ENCODE measurements at regions not wholly inside any gene's neighbourhood (a gene's known extent, or its start where the extent isn't known, plus 50 kb on each side); places are given as distances from the start of the nearest gene placed in this dataset.

- no peak for TF ChIP-seq CTCF (IDR thresholded peaks at IDR 0.05)
- Histone ChIP-seq H3K36me3 (ENCODE audit: low read depth) (no peaks in the 10 kb centered on the region), H3K9me3 (no peaks in the 10 kb centered on the region), H3K4me3 (no peak overlapping the region), H3K4me1 (ENCODE audit: low read depth) (no peaks in the 10 kb centered on the region)
- no peak for ATAC-seq
- no peak for DNase-seq
- intact Hi-C loops (cut with DNase I, micrococcal nuclease), result no loop called here
Measured at GRCh38 chrX:139044680-139045079, 333.2 kb upstream of the FGF13 start.

- no peak for DNase-seq
- TF ChIP-seq CTCF (IDR thresholded peaks at IDR 0.05), result no peak
- H3K4me1 ChIP-seq (ENCODE audit: low read depth), result no peaks in the 10 kb centered on the region
- intact Hi-C loops (cut with DNase I, micrococcal nuclease), result no loop called here
- ATAC-seq, result no peak
- H3K9me3 ChIP-seq, result no peaks in the 10 kb centered on the region
- H3K4me3 ChIP-seq, result no peak overlapping the region
- no peaks in the 10 kb centered on the region for H3K36me3 ChIP-seq (ENCODE audit: low read depth)
Measured at GRCh38 chrX:139039041-139039440, 327.5 kb upstream of the FGF13 start.

- ATAC-seq (no peak), DNase-seq (no peak)
- Histone ChIP-seq H3K36me3 (ENCODE audit: low read depth) (no peaks in the 10 kb centered on the region), H3K9me3 (no peaks in the 10 kb centered on the region), H3K4me1 (ENCODE audit: low read depth) (no peaks in the 10 kb centered on the region), H3K4me3 (no peak overlapping the region)
- no peak for TF ChIP-seq CTCF (IDR thresholded peaks at IDR 0.05)
- intact Hi-C loops (cut with DNase I, micrococcal nuclease), result no loop called here
Measured at GRCh38 chrX:139026811-139027210, 315.3 kb upstream of the FGF13 start.

- TF ChIP-seq CTCF (IDR thresholded peaks at IDR 0.05), result no peak
- Histone ChIP-seq H3K36me3 (ENCODE audit: low read depth) (no peaks in the 10 kb centered on the region), H3K9me3 (no peaks in the 10 kb centered on the region), H3K4me3 (no peak overlapping the region), H3K4me1 (ENCODE audit: low read depth) (no peaks in the 10 kb centered on the region)
- intact Hi-C loops (cut with DNase I, micrococcal nuclease), result no loop called here
- ATAC-seq (no peak), DNase-seq (no peak)
Measured at GRCh38 chrX:139026406-139026805, 314.9 kb upstream of the FGF13 start.

- TF ChIP-seq CTCF (IDR thresholded peaks at IDR 0.05), result no peak
- no peak for DNase-seq
- no peak overlapping the region for H3K4me3 ChIP-seq
- H3K4me1 ChIP-seq (ENCODE audit: low read depth), result no peaks in the 10 kb centered on the region
- H3K9me3 ChIP-seq, result no peaks in the 10 kb centered on the region
- intact Hi-C loops (cut with DNase I, micrococcal nuclease), result no loop called here
- H3K36me3 ChIP-seq (ENCODE audit: low read depth), result no peaks in the 10 kb centered on the region
- no peak for ATAC-seq
Measured at GRCh38 chrX:139025816-139026215, 314.3 kb upstream of the FGF13 start.

- no peaks in the 10 kb centered on the region for H3K4me1 ChIP-seq (ENCODE audit: low read depth)
- intact Hi-C loops (cut with DNase I, micrococcal nuclease), result no loop called here
- H3K4me3 ChIP-seq, result no peak overlapping the region
- DNase-seq, result no peak
- no peaks in the 10 kb centered on the region for H3K9me3 ChIP-seq
- no peak for TF ChIP-seq CTCF (IDR thresholded peaks at IDR 0.05)
- no peak for ATAC-seq
- H3K36me3 ChIP-seq (ENCODE audit: low read depth), result no peaks in the 10 kb centered on the region
Measured at GRCh38 chrX:139023531-139023930, 312.0 kb upstream of the FGF13 start.

All from mucosa of descending colon (tissue), 3 donors.